Fibroblast of skin of right quadriceps (primary cell): ENCODE measurements at regions not wholly inside any gene's neighbourhood (a gene's known extent, or its start where the extent isn't known, plus 50 kb on each side); places are given as distances from the start of the nearest gene placed in this dataset.
"Not testable (repeated sequence)": the region's sequence is repeated elsewhere in the genome, so short reads cannot be mapped to it uniquely, and the experiment has no call there.

Experiments used
- DNase-seq: peaks from one replicate; pipeline ENCODE4 v3.0.0-alpha.2; 2013

- not testable (repeated sequence) for DNase-seq
Measured at GRCh38 chr17:20917610-20918306, 125.1 kb downstream of the USP22 start.

- no peak for DNase-seq
Measured at GRCh38 chr17:20920095-20920814, 122.6 kb downstream of the USP22 start.

GRCh38 chr17:20920815-20921199 lies 122.0 kb downstream of the USP22 start:
- DNase-seq = peak; percentile 80

- DNase-seq = peak; percentile 63
Measured at GRCh38 chr17:20922128-20922670, 120.6 kb downstream of the USP22 start.

GRCh38 chr17:20924306-20924705 lies 118.5 kb downstream of the USP22 start:
- DNase-seq = no peak

GRCh38 chr17:20925091-20925490 lies 117.7 kb downstream of the USP22 start:
- DNase-seq = no peak

GRCh38 chr17:20925954-20926353 lies 116.9 kb downstream of the USP22 start:
- DNase-seq = no peak

- peak; percentile 54 for DNase-seq
Measured at GRCh38 chr17:20926532-20926931, 116.3 kb downstream of the USP22 start.

GRCh38 chr17:20927308-20927977 lies 115.4 kb downstream of the USP22 start:
- DNase-seq = no peak

GRCh38 chr17:20929334-20929733 lies 113.5 kb downstream of the USP22 start:
- no peak for DNase-seq

- DNase-seq = peak; percentile 57
Measured at GRCh38 chr17:20930081-20930760, 112.6 kb downstream of the USP22 start.

GRCh38 chr17:20933040-20933439 lies 109.8 kb downstream of the USP22 start:
- DNase-seq = not testable (repeated sequence)

- DNase-seq = no peak
Measured at GRCh38 chr17:20934288-20934687, 108.5 kb downstream of the USP22 start.

GRCh38 chr17:20935740-20936139 lies 107.1 kb downstream of the USP22 start:
- peak; percentile 71 for DNase-seq

GRCh38 chr17:20938244-20938643 lies 104.6 kb downstream of the USP22 start:
- no peak for DNase-seq

GRCh38 chr17:20938988-20939615 lies 103.7 kb downstream of the USP22 start:
- DNase-seq = no peak

GRCh38 chr17:20941872-20942271 lies 100.9 kb downstream of the USP22 start:
- DNase-seq = no peak

GRCh38 chr17:20944014-20944865 lies 98.6 kb downstream of the USP22 start:
- DNase-seq = no peak

GRCh38 chr17:20947708-20948107 lies 95.1 kb downstream of the USP22 start:
- DNase-seq = not testable (repeated sequence)

GRCh38 chr17:20948984-20949777 lies 93.6 kb downstream of the USP22 start:
- no peak for DNase-seq
